Calu3 (cell line): ENCODE measurements at regions not wholly inside any gene's neighbourhood (a gene's known extent, or its start where the extent isn't known, plus 50 kb on each side); places are given as distances from the start of the nearest gene placed in this dataset.
A peak's percentile ranks its signal among the peaks of the same experiment; 100 is the strongest.
"Not testable (repeated sequence)": the region's sequence is repeated elsewhere in the genome, so short reads cannot be mapped to it uniquely, and the experiment has no call there.

Experiments used
- BruUV-seq: library from RNA; stranded (reverse); fragments of 400-500 nt; replicated peaks from 2 replicates; lab custom pipeline; 2021; lab: Mats Ljungman, UMichigan
- CTCF ChIA-PET: fragments of 300-600 bp; sonication (Branson Sonifier 250); formaldehyde crosslinking; loops from one replicate; lab custom pipeline; 2022; ENCODE audit warnings: antibody characterized with exemption; lab: Charles Lee
- DNase-seq: peaks from one replicate; pipeline ENCODE4 v3.0.0; 2022
- H3K27ac Mint-ChIP-seq: one replicate; pipeline ENCODE4 v1.8.0; 2022; ENCODE audit warnings: mixed read lengths; ENCODE audit not compliant: unreplicated experiment
- H3K27me3 Mint-ChIP-seq: one replicate; pipeline ENCODE4 v1.8.0; 2022; ENCODE audit warnings: mixed read lengths; ENCODE audit not compliant: unreplicated experiment
- H3K36me3 Mint-ChIP-seq: one replicate; pipeline ENCODE4 v1.8.0; 2022; ENCODE audit warnings: mild to moderate bottlenecking, moderate library complexity, mixed read lengths; ENCODE audit not compliant: insufficient read depth, unreplicated experiment
- H3K4me1 Mint-ChIP-seq: one replicate; pipeline ENCODE4 v1.8.0; 2022; ENCODE audit warnings: mild to moderate bottlenecking, low read depth, mixed read lengths; ENCODE audit not compliant: unreplicated experiment
- H3K4me3 Mint-ChIP-seq: one replicate; pipeline ENCODE4 v1.8.0; 2022; ENCODE audit warnings: mild to moderate bottlenecking, low read depth, moderate library complexity, mixed read lengths; ENCODE audit not compliant: unreplicated experiment
- H3K9me3 Mint-ChIP-seq: one replicate; pipeline ENCODE4 v1.8.0; 2022; ENCODE audit warnings: low read depth, mixed read lengths; ENCODE audit not compliant: unreplicated experiment
- CTCF ChIP-seq: fragments of 200-600 bp; IDR thresholded peaks from one replicate; pipeline ENCODE4 v1.8.0; 2022; ENCODE audit warnings: antibody characterized with exemption; ENCODE audit not compliant: unreplicated experiment
- intact Hi-C: fragments of 100-400 bp; cut with micrococcal nuclease; formaldehyde crosslinking; loops from one replicate; pipeline ENCODE4 v1.10.0; 2022; ENCODE audit not compliant: unreplicated experiment

- no peak overlapping the region for H3K27ac Mint-ChIP-seq
- TF ChIP-seq CTCF: no peak
- CTCF ChIA-PET: no interaction called here
- no peak for DNase-seq
- H3K27me3 Mint-ChIP-seq: no peaks in the 10 kb centered on the region
- no peaks in the 10 kb centered on the region for H3K4me1 Mint-ChIP-seq
- no peaks in the 10 kb centered on the region for H3K9me3 Mint-ChIP-seq
- no TSS peak for BruUV-seq
- no peak overlapping the region for H3K4me3 Mint-ChIP-seq
- intact Hi-C loops: no loop called here
- no peaks in the 10 kb centered on the region for H3K36me3 Mint-ChIP-seq
Measured at GRCh38 chr6:74018825-74019224, 322.8 kb downstream of the CD109 start.

- Mint-ChIP-seq H3K4me3 (no peak overlapping the region), H3K27ac (no peak overlapping the region), H3K36me3 (no peaks in the 10 kb centered on the region), H3K4me1 (no peaks in the 10 kb centered on the region), H3K9me3 (no peaks in the 10 kb centered on the region), H3K27me3 (no peaks in the 10 kb centered on the region)
- intact Hi-C loops: no loop called here
- no peak for DNase-seq
- CTCF ChIA-PET: no interaction called here
- no peak for TF ChIP-seq CTCF
- no TSS peak for BruUV-seq
Measured at GRCh38 chr6:74015427-74015826, 319.4 kb downstream of the CD109 start.

GRCh38 chr6:74000666-74001490 is 304.9 kb downstream of the CD109 start:
- CTCF ChIA-PET: interaction anchor here (0.6 kb wide), 1 partner anchor 1563 kb away, joined by 3 read pairs; no protein-coding TSS in a partner anchor
- BruUV-seq: no TSS peak
- Mint-ChIP-seq H3K27me3 (no peaks in the 10 kb centered on the region), H3K9me3 (peaks cover 2% of the 10 kb centered on the region), H3K4me1 (no peaks in the 10 kb centered on the region), H3K36me3 (no peaks in the 10 kb centered on the region), H3K27ac (peak overlapping the region; percentile 56), H3K4me3 (no peak overlapping the region)
- intact Hi-C loops: no loop called here
- no peak for DNase-seq
- TF ChIP-seq CTCF: no peak

- H3K27me3 Mint-ChIP-seq, BruUV-seq, DNase-seq, H3K4me1 Mint-ChIP-seq, H3K27ac Mint-ChIP-seq, CTCF ChIA-PET, intact Hi-C loops, H3K4me3 Mint-ChIP-seq, H3K9me3 Mint-ChIP-seq, H3K36me3 Mint-ChIP-seq: not testable (repeated sequence)
Measured at GRCh38 chr6:73990609-73991238, 294.7 kb downstream of the CD109 start.

GRCh38 chr6:73989428-73989827 is 293.4 kb downstream of the CD109 start:
- TF ChIP-seq CTCF: no peak
- Mint-ChIP-seq H3K9me3 (peaks cover 3% of the 10 kb centered on the region), H3K4me1 (no peaks in the 10 kb centered on the region), H3K27ac (no peak overlapping the region), H3K4me3 (no peak overlapping the region), H3K27me3 (no peaks in the 10 kb centered on the region), H3K36me3 (no peaks in the 10 kb centered on the region)
- no TSS peak for BruUV-seq
- CTCF ChIA-PET: no interaction called here
- intact Hi-C loops: loop anchor here (10.0 kb wide), 1 partner anchor 425 kb away; no protein-coding TSS in a partner anchor
- no peak for DNase-seq
